ENCODE measurements at regions not wholly inside any gene's neighbourhood (a gene's known extent, or its start where the extent isn't known, plus 50 kb on each side); places are given as distances from the start of the nearest gene placed in this dataset.

DNA sequence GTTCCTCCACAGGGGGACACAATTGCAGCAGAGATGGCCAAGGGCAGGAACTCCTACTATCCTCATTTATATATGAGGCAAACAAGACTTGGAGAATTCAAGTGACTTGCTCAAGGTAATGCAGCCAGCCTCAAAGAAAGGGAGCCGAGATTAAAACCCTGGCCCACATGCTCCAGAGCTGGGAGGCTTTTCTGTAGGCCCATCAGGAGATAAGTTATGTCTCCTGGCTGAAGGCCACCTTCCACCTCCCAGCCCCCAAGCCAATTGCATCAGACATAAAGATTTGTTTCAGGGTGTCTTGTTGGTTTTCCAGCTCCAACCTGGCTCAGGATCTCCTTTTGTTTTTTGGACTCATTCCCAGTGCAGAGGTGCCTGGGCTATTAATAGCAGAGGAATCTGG is 59.5 kb downstream of the SMIM38 start:
- Histone ChIP-seq H3K79me2 (ENCODE audit: insufficient read depth, low read length) (no peaks in the 10 kb centered on the region), H3K4me3 (replicated peaks in 1 of 3; ENCODE audit: low read depth in 2 of 3, low read length in 3 of 3) (no peak overlapping the region), H3K9ac (ENCODE audit: insufficient read depth, low read length, poor library complexity, severe bottlenecking) (no peak overlapping the region), H2AFZ (ENCODE audit: insufficient read depth, low read depth, low read length, poor library complexity, severe bottlenecking) (no peak overlapping the region), H4K20me1 (ENCODE audit: insufficient read depth, low read length) (no peaks in the 10 kb centered on the region), H3K4me1 (ENCODE audit: control insufficient read depth in 1 of 2, insufficient read depth in 2 of 2, low read length in 2 of 2) (no peaks in the 10 kb centered on the region), H3K4me2 (replicated peaks; ENCODE audit: extremely low read depth, low read length, poor library complexity, severe bottlenecking) (no peak overlapping the region), H3K27ac (ENCODE audit: low read depth in 1 of 2, low read length in 2 of 2) (no peak overlapping the region), H3K27me3 (ENCODE audit: control insufficient read depth in 2 of 2, insufficient read depth in 2 of 2, low read length in 2 of 2) (no peaks in the 10 kb centered on the region), H3K36me3 (replicated peaks in 1 of 2; ENCODE audit: control insufficient read depth in 1 of 2, insufficient read depth in 2 of 2, low read length in 2 of 2) (no peaks in the 10 kb centered on the region), H3K9me3 (replicated peaks in 1 of 2; ENCODE audit: control insufficient read depth in 1 of 2, insufficient read depth in 1 of 2, low read length in 2 of 2) (no peaks in the 10 kb centered on the region)
- intact Hi-C loops (cut with micrococcal nuclease): no loop called here
- WGBS (ENCODE audit: insufficient coverage): no CpG with 5 or more reads among the region's 1 CpG
- Mint-ChIP-seq H3K4me3 (no peak overlapping the region), H3K27ac (no peak overlapping the region), H3K4me1 (peaks cover 2% of the 10 kb centered on the region), H3K9me3 (peaks cover 0 to 1% (median 0%) of the 10 kb centered on the region in 7 donors), H3K36me3 (no peaks in the 10 kb centered on the region), H3K27me3 (ENCODE audit: low read depth in 3 of 3) (peaks cover 9 to 23% (median 12%) of the 10 kb centered on the region in 3 donors)
- TF ChIP-seq, protein P1, sequence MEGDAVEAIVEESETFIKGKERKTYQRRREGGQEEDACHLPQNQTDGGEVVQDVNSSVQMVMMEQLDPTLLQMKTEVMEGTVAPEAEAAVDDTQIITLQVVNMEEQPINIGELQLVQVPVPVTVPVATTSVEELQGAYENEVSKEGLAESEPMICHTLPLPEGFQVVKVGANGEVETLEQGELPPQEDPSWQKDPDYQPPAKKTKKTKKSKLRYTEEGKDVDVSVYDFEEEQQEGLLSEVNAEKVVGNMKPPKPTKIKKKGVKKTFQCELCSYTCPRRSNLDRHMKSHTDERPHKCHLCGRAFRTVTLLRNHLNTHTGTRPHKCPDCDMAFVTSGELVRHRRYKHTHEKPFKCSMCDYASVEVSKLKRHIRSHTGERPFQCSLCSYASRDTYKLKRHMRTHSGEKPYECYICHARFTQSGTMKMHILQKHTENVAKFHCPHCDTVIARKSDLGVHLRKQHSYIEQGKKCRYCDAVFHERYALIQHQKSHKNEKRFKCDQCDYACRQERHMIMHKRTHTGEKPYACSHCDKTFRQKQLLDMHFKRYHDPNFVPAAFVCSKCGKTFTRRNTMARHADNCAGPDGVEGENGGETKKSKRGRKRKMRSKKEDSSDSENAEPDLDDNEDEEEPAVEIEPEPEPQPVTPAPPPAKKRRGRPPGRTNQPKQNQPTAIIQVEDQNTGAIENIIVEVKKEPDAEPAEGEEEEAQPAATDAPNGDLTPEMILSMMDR (IDR thresholded peaks at IDR 0.05): no peak
- DNase-seq: no peak

DNA sequence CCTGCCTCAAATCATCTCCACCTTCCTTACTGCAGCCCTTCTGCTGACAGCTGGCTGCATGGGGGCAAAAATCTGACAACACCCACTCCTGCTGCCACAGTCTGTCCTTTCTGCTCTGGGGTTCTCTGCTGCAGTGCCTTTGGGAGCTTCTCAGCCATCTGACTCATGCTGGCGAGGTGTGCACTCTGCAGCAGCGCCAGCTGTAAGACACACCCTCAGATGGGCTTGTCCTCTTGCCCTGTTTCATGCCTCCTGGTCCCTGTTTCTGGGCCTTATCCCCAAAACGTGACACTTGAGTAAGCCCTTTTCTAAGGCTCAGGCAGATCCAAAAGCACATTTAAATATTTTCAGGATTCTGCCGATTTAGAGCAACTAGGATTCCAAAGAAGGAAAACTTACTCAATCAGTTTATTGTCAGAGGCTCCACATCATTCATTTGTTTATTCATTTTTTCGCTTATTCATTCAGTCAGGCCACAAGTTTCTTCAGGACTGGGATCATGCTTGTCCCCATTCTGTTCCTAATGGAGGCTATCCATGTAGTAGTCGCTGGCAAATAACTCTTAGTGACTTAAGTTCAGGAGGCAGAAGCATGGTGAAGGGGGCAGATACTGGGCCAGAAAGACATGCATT is 60.2 kb downstream of the SMIM38 start:
- H3K27ac ChIP-seq (ENCODE audit: low read depth in 1 of 2, low read length in 2 of 2): no peak overlapping the region
- H3K36me3 Mint-ChIP-seq: no peaks in the 10 kb centered on the region
- no peaks in the 10 kb centered on the region for H4K20me1 ChIP-seq (ENCODE audit: insufficient read depth, low read length)
- no peak overlapping the region for H3K4me3 Mint-ChIP-seq
- no peaks in the 10 kb centered on the region for H3K9me3 ChIP-seq (replicated peaks in 1 of 2; ENCODE audit: control insufficient read depth in 1 of 2, insufficient read depth in 1 of 2, low read length in 2 of 2)
- no peak overlapping the region for H2AFZ ChIP-seq (ENCODE audit: insufficient read depth, low read depth, low read length, poor library complexity, severe bottlenecking)
- TF ChIP-seq, protein P1 (IDR thresholded peaks at IDR 0.05): no peak
- H3K4me3 ChIP-seq (replicated peaks in 1 of 3; ENCODE audit: low read depth in 2 of 3, low read length in 3 of 3): no peak overlapping the region
- no peaks in the 10 kb centered on the region for H3K36me3 ChIP-seq (replicated peaks in 1 of 2; ENCODE audit: control insufficient read depth in 1 of 2, insufficient read depth in 2 of 2, low read length in 2 of 2)
- peaks cover 0 to 1% (median 0%) of the 10 kb centered on the region in 7 donors for H3K9me3 Mint-ChIP-seq
- H3K4me1 ChIP-seq (ENCODE audit: control insufficient read depth in 1 of 2, insufficient read depth in 2 of 2, low read length in 2 of 2): no peaks in the 10 kb centered on the region
- H3K9ac ChIP-seq (ENCODE audit: insufficient read depth, low read length, poor library complexity, severe bottlenecking): no peak overlapping the region
- no peak overlapping the region for H3K27ac Mint-ChIP-seq
- no peak overlapping the region for H3K4me2 ChIP-seq (replicated peaks; ENCODE audit: extremely low read depth, low read length, poor library complexity, severe bottlenecking)
- 86% methylated on average over 4 of the region's 6 CpGs for WGBS (ENCODE audit: insufficient coverage)
- no peaks in the 10 kb centered on the region for H3K4me1 Mint-ChIP-seq
- no peaks in the 10 kb centered on the region for H3K79me2 ChIP-seq (ENCODE audit: insufficient read depth, low read length)
- intact Hi-C loops (cut with micrococcal nuclease): no loop called here
- no peaks in the 10 kb centered on the region for H3K27me3 ChIP-seq (ENCODE audit: control insufficient read depth in 2 of 2, insufficient read depth in 2 of 2, low read length in 2 of 2)
- peaks cover 9 to 23% (median 10%) of the 10 kb centered on the region in 3 donors for H3K27me3 Mint-ChIP-seq (ENCODE audit: low read depth in 3 of 3)
- no peak for DNase-seq
